Stimulated activated CD8-positive, alpha-beta memory T cell treated with anti-CD3 and anti-CD28 coated beads, Interleukin-4, amount 100 ng/mL, for 4 hours (primary cell): ENCODE measurements at regions not wholly inside any gene's neighbourhood (a gene's known extent, or its start where the extent isn't known, plus 50 kb on each side); places are given as distances from the start of the nearest gene placed in this dataset.

Source experiments
- DNase-seq, 2 donors: peaks; one replicate each; pipeline ENCODE4 v3.0.0-alpha.2; 2020; ENCODE audit warnings: low read depth in 2 of 2, low spot score in 1 of 2

GRCh38 chr1:222370913-222371675, 176.8 kb downstream of the HHIPL2 start:
- DNase-seq: no peak

GRCh38 chr1:222370081-222370912, 177.6 kb downstream of the HHIPL2 start:
- DNase-seq: no peak

GRCh38 chr1:222369148-222369547, 178.8 kb downstream of the HHIPL2 start:
- DNase-seq: no peak

GRCh38 chr1:222358100-222358499, 189.8 kb downstream of the HHIPL2 start:
- no peak for DNase-seq

GRCh38 chr1:222357252-222357651, 190.7 kb downstream of the HHIPL2 start:
- DNase-seq: no peak

GRCh38 chr1:222347627-222348026, 200.3 kb downstream of the HHIPL2 start:
- DNase-seq: no peak

- DNase-seq: no peak
Observed at GRCh38 chr1:222346955-222347354, 200.9 kb downstream of the HHIPL2 start.

GRCh38 chr1:222339376-222339947, 208.4 kb downstream of the HHIPL2 start:
- no peak for DNase-seq

- DNase-seq: no peak
Observed at GRCh38 chr1:222335586-222335985, 212.3 kb downstream of the HHIPL2 start.

- DNase-seq: no peak
Observed at GRCh38 chr1:222334026-222334680, 213.8 kb downstream of the HHIPL2 start.

- DNase-seq: no peak
Observed at GRCh38 chr1:222331765-222332164, 216.1 kb downstream of the HHIPL2 start.

- no peak for DNase-seq
Observed at GRCh38 chr1:222331340-222331739, 216.6 kb downstream of the HHIPL2 start.

GRCh38 chr1:222329493-222330045, 218.3 kb downstream of the HHIPL2 start:
- no peak for DNase-seq

GRCh38 chr1:222326710-222327036, 221.2 kb downstream of the HHIPL2 start:
- no peak for DNase-seq

- DNase-seq: no peak
Observed at GRCh38 chr1:222326006-222326709, 221.7 kb downstream of the HHIPL2 start.

GRCh38 chr1:222325506-222325905, 222.4 kb downstream of the HHIPL2 start:
- no peak for DNase-seq

- DNase-seq: no peak
Observed at GRCh38 chr1:222314839-222315238, 233.1 kb downstream of the HHIPL2 start.

GRCh38 chr1:222310836-222311235, 237.1 kb downstream of the HHIPL2 start:
- DNase-seq: no peak

- no peak for DNase-seq
Observed at GRCh38 chr1:222307621-222308020, 240.3 kb downstream of the HHIPL2 start.

GRCh38 chr1:222306512-222306911, 241.4 kb downstream of the HHIPL2 start:
- DNase-seq: no peak

- DNase-seq: no peak
Observed at GRCh38 chr1:222306011-222306410, 241.9 kb downstream of the HHIPL2 start.
